ENCODE measurements at regions not wholly inside any gene's neighbourhood (a gene's known extent, or its start where the extent isn't known, plus 50 kb on each side); places are given as distances from the start of the nearest gene placed in this dataset.

GRCh38 chr16:73610160-73610559, 562.2 kb upstream of the ZFHX3 start:
- DNase-seq (ENCODE audit: low spot score): no peak

- DNase-seq (ENCODE audit: low spot score): no peak
These were observed 561.0 kb upstream of the ZFHX3 start for GRCh38 chr16:73608911-73609310.

- no peak for DNase-seq (ENCODE audit: low spot score)
These were observed 557.4 kb upstream of the ZFHX3 start for GRCh38 chr16:73605309-73605708.

GRCh38 chr16:73601911-73602310, 554.0 kb upstream of the ZFHX3 start:
- DNase-seq (ENCODE audit: low spot score): no peak

GRCh38 chr16:73599870-73600269, 551.9 kb upstream of the ZFHX3 start:
- no peak for DNase-seq (ENCODE audit: low spot score)

DNA sequence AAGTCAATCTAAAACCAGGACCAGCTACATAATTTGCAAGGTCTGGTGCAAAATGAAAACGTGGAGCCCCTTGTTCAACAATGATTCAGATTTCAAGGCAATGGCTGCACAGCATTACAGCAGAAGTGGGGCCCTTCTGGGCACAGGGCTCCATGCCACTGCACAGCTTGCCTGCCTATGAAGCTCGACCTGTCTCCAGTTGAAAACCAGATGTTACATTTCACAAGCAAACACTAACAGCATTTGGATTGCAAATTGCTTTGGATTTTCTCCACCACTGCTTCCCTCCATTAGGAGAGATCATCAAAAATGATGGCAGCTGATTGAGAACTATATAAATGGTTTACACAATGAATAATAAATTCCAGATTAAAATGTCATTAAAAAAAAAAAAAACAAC, 551.4 kb upstream of the ZFHX3 start:
- no peak for DNase-seq (ENCODE audit: low spot score)

- DNase-seq (ENCODE audit: low spot score): no peak
These were observed 536.2 kb upstream of the ZFHX3 start for GRCh38 chr16:73584157-73584556.

DNA sequence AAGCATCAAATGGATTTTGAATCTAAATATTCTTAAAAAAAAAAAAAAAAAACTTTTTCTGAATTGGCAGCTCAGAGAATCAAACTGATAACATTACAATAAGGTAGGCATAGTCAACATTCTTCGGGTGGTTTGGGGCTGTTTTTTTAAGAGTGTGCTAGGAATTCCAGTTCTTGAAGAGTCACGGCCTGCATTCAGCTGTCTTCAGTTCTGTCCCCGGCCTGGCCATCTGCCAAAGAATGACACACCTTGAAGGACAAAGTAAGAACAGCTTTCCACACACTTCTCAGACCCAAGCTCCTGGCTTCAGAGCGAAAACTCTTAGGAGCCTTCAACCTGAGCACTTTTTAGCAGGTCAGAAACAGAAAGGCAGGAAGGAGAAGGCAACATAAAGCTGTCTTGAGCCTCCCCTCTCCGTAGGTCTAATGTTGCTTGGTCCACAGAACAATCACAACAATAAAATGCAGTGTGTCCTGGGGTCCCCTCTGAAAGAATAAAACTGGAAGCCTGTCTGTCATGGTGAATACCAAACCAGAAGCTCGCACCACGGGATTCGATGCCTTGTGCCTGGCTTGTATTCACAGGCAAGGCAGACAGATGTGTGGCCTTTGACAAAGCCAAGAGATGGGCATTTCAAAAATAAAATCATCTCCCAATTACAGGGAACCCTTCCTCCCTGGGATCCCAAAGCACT, 524.4 kb upstream of the ZFHX3 start:
- no peak for DNase-seq (ENCODE audit: low spot score)

- no peak for DNase-seq (ENCODE audit: low spot score)
These were observed 521.5 kb upstream of the ZFHX3 start for GRCh38 chr16:73569266-73569980.

- DNase-seq (ENCODE audit: low spot score): no peak
These were observed 520.8 kb upstream of the ZFHX3 start for GRCh38 chr16:73568769-73569168.

- DNase-seq (ENCODE audit: low spot score): no peak
These were observed 518.0 kb upstream of the ZFHX3 start for GRCh38 chr16:73565925-73566324.

DNA sequence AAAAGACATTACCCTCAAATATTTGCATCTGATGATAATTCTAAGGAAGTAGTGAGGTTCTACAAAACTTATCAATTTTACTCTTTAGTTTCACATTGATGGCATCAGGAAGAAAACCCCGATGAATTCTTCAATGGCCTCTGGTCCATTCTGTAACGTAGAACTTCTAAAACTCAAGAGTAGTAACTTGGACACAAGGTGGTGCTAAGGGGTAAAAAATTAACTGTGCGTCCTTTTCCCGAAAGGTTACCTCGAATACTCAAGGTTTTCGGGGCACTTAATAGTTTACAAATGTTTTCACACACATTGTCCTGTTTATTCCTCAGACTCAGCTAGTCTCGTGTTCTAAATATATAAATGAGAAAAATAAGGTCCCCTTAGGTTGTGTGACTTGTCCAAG, 517.3 kb upstream of the ZFHX3 start:
- no peak for DNase-seq (ENCODE audit: low spot score)

DNA sequence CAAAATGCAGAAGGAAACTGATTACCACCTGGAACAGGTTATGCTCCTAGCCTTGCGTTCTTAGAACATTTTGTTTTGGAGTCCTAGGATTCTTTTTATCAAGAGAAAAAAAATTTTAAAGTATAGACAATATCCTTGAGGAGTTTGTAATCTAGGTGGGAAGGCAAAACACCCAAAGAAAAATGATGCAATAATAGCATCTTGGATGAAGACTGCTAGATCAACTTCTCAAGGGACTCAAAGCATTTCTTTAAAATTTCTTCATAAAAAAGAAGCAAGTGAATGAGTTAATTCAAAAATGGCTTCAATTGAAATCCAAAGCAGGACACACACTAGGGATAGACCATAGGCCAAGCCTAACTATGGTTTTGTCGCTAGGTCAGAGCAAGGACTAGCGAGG, 515.8 kb upstream of the ZFHX3 start:
- no peak for DNase-seq (ENCODE audit: low spot score)

GRCh38 chr16:73560497-73560896, 512.6 kb upstream of the ZFHX3 start:
- no peak for DNase-seq (ENCODE audit: low spot score)

- no peak for DNase-seq (ENCODE audit: low spot score)
These were observed 510.3 kb upstream of the ZFHX3 start for GRCh38 chr16:73558219-73558618.

GRCh38 chr16:73553941-73554660, 506.2 kb upstream of the ZFHX3 start:
- no peak for DNase-seq (ENCODE audit: low spot score)

- no peak for DNase-seq (ENCODE audit: low spot score)
These were observed 502.2 kb upstream of the ZFHX3 start for GRCh38 chr16:73549984-73550631.

- DNase-seq (ENCODE audit: low spot score): no peak
These were observed 499.9 kb upstream of the ZFHX3 start for GRCh38 chr16:73547552-73548403.

GRCh38 chr16:73546341-73546845, 498.5 kb upstream of the ZFHX3 start:
- no peak for DNase-seq (ENCODE audit: low spot score)

GRCh38 chr16:73545755-73546154, 497.8 kb upstream of the ZFHX3 start:
- DNase-seq (ENCODE audit: low spot score): no peak

DNA sequence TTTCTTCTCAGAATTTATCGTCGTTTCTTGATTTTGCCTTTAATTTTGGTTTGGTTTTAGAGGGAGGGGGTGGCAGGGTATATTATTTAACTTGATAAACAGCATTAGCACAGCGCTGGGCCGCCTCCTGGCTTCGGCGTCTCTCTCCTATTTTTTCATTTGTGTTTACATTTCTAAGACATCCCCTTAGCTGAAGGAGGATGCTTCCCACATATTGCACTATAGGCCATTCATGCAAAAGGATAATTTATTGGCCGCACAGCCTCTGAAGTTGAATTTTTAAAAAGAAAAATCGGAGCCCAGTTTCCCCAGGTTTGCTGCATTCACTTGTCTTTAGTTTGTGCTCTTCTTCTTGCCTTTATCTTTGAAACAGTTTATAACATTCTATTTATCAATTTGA, 497.4 kb upstream of the ZFHX3 start:
- DNase-seq (ENCODE audit: low spot score): no peak
